ENCODE measurements at regions not wholly inside any gene's neighbourhood (a gene's known extent, or its start where the extent isn't known, plus 50 kb on each side); places are given as distances from the start of the nearest gene placed in this dataset.
"Not testable (repeated sequence)": the region's sequence is repeated elsewhere in the genome, so short reads cannot be mapped to it uniquely, and the experiment has no call there.

DNA sequence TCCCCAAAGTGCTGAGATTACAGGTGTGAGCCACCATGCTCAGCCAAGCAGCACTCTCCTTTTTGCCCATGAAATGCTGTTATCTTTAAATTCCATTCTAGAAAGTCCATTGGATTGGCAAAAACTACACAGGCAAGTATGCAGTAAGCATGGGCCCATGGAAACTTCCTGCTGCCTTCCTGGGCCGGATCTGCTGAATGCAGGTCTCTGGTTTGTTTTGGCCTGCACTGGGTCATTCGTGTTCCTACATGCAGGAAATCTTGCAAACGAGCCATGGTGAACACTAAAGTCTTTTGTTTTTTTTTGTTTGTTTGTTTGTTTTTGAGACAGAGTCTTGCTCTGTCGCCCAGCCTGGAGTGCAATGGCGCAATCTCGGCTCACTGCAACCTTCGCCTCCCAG lies 76.8 kb upstream of the SPDYE9 start:
- TF ChIP-seq, protein P1, sequence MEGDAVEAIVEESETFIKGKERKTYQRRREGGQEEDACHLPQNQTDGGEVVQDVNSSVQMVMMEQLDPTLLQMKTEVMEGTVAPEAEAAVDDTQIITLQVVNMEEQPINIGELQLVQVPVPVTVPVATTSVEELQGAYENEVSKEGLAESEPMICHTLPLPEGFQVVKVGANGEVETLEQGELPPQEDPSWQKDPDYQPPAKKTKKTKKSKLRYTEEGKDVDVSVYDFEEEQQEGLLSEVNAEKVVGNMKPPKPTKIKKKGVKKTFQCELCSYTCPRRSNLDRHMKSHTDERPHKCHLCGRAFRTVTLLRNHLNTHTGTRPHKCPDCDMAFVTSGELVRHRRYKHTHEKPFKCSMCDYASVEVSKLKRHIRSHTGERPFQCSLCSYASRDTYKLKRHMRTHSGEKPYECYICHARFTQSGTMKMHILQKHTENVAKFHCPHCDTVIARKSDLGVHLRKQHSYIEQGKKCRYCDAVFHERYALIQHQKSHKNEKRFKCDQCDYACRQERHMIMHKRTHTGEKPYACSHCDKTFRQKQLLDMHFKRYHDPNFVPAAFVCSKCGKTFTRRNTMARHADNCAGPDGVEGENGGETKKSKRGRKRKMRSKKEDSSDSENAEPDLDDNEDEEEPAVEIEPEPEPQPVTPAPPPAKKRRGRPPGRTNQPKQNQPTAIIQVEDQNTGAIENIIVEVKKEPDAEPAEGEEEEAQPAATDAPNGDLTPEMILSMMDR (IDR thresholded peaks at IDR 0.05), result not testable (repeated sequence)
- TF ChIP-seq POLR2A (IDR thresholded peaks at IDR 0.05), result not testable (repeated sequence)

Data from uterus (tissue), 2 donors.